GM23248 (cell line): ENCODE measurements at regions not wholly inside any gene's neighbourhood (a gene's known extent, or its start where the extent isn't known, plus 50 kb on each side); places are given as distances from the start of the nearest gene placed in this dataset.

ENCODE experiments used
- EZH2 ChIP-seq: fragments of 200-600 bp; sonication (generic); IDR thresholded peaks from 2 replicates; pipeline ENCODE4 v1.6.1; 2018; ENCODE audit warnings: antibody characterized with exemption, mild to moderate bottlenecking; ENCODE audit not compliant: insufficient read depth, poor library complexity, severe bottlenecking
- EZH2phosphoT487 ChIP-seq: fragments of 200-600 bp; sonication (generic); IDR thresholded peaks from 2 replicates; pipeline ENCODE4 v1.6.1; 2018; ENCODE audit warnings: antibody characterized with exemption, moderate library complexity, mild to moderate bottlenecking, low read depth; ENCODE audit not compliant: insufficient read depth

GRCh38 chr20:12353842-12354241 lies 436.1 kb downstream of the BTBD3 start:
- TF ChIP-seq EZH2 = no peak
- TF ChIP-seq EZH2phosphoT487 = no peak
